HG03139 (cell line): ENCODE measurements at regions not wholly inside any gene's neighbourhood (a gene's known extent, or its start where the extent isn't known, plus 50 kb on each side); places are given as distances from the start of the nearest gene placed in this dataset.

Experiments used
- ATAC-seq: cut with Tn5 transposase; IDR thresholded peaks from one replicate; pipeline ENCODE4 v1.9.1; 2021; ENCODE audit not compliant: unreplicated experiment

DNA sequence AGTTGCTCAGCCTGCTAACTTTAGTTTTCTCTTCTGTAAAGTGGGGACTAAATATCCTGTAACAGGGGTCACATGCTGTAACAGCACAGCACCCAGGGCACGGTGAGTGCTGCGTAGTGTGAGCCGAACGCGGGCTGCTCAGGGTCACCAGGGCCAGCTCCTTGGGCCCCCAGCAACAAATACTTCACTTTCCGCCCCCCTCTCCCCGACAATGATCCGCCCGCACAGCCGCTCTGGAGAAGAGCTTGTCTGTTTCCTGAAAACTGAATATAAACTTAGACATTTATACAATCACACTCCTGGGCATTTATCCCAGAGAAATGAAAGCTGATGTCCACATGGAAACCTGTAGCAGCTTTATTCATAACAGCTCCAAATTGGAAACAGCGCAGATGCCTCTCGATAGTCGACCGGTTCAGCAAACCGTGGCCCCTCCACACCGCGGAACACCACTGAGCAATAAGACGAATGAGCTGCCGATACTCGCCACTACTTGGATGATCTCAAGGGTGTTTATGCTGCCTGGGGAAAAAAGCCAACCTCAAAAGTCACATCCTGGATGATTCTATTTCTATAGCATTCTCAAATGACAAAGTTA is 267.2 kb downstream of the PARN start:
- ATAC-seq = no peak

DNA sequence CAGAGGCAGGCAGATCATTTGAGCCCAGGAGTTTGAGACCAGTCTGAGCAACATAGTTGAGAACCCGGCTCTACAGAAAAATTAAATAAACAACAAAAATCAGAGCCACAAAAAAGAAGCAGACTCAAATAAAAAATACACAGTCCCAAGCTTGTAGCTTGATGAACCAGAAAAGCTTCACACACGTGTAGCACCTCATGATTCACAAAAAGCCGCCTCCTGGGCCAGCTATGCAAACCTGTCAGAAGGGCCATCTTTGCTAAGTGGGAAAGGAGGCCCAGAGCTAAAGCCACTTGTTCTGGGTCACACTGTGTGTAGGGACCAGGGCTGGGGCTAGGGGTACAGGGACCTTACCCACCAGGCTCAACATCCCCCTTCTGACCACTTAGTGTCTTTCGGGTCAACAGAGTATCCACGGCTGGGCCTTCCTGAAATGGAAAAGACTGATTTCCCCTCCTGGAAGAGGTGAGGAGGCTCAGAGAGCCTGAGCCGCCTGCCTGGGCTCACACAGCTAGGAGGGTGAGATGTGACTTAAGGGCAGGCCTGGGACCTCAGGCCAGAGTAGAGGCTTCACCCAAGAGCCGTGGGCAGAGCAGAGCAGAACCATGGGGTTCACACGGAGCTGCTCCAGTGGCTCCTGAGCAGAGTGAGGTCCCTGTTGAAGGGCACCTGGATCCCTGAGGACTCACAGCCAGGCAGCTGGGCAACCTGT is 269.6 kb downstream of the PARN start:
- ATAC-seq = no peak

DNA sequence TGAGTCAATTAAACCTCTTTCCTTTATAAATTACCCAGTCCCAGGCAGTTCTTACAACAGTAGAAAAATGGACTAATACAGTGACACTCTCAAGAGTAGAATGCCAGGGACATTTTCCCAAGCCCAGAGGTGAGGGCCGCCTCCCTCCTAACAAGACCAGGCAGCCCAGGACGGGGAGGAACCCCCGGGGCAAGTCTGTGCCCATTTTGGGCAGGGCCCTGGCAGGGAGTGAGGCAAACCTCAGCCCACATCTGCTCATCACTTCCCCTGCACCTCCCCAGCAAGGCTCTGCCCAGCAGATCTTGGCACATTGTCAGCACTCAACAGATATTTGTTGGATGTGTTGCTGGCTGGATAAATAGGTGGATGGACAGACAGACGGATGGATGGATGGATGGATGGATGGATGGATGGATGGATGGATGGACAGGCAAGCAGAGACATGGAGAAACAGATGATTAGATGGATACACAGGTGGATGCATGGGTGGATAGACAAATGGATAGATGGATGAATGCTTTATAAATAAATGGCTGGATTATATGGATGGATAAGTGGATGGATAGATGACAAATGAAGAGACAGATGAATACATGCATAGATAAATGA is 271.3 kb downstream of the PARN start:
- no peak for ATAC-seq

DNA sequence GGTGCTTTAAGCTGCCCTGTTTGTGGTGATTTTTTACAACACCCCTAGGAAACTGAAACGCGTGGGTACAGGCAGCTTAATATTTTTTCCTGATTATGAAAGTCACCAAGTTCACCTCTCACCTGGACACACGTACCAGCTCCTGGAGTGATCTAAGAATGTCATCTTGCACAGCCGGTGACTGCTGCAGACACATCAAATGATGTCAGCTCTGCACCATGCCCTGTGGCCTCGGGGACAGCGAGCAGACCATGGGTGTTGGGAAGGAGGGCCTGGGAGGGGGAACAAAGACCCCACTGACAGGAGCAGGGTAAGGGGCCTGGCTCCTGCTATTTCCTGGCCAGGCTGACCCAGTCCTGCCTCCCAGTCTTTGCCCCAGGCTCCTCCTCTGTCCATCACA is 272.7 kb downstream of the PARN start:
- ATAC-seq = no peak

DNA sequence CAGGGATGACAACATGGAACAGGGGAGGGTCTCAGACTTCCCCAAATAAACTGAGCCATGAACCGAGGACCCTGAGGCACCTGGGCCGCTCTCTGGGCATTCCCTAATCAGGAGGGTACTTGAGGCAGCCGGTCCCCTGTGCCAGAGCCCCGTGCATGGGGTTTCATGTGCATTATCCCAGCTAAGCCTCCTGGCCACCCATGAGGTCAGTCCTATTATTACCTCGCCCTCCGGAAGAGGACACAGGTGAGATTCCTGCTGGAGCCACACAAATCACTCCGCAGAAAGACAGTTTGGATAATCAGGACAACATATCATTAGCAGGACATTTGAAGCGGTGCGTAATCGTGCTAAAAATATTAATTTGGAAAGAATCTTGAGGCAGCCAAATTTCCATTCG is 274.0 kb downstream of the PARN start:
- ATAC-seq = no peak

DNA sequence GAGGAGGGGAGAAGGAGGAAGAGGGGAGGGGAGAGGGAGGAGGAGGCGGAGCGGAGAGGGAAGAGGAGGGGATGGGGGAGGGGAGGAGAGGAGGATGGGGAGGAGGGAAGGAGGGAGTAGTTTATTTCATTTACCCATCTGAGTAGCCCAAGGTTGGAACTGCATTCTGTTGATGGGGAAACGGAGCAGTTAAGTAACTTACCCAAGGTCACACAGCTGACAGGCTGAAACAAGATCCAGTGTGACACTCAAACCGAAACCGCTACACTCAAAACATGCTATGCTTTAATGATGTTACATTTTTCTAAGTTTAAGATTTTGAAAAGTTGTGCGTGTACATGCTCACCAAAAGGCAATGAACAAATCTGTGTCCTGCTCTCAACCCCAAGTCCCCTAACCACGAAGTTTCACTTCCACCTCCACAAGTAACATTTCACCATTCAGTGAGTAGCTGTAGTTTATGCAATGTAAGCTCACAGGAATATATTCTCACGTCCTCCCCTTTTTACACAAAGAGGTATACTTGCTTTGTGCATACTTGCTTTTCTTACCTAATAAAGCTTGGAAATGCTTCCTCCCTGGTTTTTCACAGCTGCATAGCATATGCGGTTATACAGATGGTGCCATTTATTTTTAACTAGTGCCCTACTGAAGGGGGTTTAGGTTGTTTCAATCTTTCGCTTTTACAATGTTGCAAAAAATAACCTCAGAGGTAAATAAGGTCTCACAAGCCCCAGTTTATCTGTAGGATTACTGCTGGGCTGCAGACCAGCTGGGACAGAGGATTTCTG is 275.3 kb downstream of the PARN start:
- peak; percentile 89 for ATAC-seq

DNA sequence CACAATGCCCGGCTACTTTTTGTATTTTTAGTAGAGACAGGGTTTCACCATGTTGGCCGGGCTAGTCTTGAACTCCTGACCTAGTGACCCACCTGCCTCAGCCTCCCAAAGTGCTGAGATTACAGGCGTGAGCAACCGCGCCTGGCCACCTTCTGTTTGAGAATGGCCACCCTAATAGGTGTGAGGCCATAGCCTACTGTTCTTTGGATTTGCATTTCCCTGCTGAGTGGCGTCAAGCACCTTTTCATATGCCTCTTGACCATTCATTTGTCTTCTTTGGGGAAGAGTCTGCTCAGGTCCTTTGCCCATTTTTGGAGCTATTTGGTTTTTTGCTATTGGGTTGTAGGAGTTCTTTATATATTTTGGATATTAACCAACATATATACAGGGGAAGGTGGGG is 276.7 kb downstream of the PARN start:
- ATAC-seq = no peak

DNA sequence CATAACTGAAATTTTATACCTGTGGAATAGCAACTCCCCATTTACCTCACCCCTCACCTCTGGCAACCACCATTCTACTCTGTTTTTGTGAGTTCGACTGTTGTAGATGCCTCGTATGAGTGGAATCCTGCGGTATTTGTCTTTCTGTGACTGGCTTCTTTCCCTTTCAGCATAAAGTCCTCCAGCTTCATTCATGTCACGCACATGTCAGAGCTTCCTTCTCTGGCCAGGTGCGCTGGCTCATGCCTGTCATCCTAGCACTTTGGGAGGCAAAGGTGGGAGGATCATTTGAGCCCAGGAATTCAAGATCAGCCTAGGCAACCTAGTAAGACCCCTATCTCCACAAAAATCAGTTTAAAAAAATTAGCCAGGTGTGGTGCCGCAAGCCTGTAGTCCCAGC is 278.4 kb downstream of the PARN start:
- no peak for ATAC-seq

DNA sequence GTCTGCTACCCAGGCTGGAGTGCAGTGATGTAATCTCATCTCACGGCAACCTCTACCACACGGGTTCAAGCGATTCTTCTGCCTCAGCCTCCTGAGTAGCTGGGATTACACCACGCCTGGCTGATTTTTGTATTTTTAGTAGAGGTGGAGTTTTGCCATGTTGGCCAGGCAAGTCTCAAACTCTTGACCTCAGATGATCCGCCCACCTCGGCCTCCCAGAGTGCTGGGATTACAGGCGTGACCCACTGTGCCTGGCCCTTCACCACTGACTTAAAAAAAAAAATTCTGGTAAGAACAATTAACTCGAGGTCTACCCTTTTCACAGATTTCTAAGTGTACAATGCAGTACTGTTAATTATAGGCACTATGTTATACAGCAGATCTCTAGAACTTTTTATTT is 279.4 kb downstream of the PARN start:
- ATAC-seq = no peak

DNA sequence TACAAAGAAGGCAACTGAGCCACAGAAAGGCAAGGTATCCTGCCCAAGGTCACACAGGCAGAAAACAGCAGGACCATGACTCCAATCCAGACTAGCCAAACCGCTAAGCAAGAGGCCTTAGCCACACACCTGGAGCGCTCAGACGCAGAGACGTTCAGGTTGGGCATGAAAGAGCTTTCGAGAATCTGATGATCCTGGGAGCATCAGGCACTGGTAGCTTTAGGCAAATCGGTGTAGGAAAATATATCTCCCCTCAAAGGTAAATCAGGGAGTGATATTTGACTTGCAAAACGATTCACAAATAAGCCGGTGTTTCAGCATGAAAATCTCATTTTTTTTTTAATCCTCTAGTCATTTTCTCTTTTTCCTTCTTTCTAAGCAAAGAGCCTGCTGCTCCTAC is 279.0 kb downstream of the MRTFB start:
- ATAC-seq = no peak

DNA sequence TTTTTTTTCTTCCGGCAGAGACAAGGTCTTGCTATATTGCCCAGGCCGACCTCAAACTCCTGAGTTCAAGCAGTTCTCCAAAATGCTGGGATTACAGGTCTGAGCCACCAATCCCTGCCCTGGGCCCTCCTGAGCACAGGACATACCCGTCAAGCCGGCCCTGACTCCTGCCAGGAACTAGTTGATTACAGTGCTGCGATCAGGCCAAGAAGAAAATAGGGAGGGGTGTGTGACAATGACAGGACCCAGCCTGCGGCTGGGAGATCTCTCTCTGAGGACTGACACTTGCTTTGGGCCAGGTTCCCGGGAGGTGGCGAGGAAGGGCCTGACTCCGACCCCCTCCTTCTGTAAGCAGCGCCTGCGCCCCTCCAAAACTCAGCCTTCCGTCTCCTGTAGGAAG is 276.6 kb downstream of the MRTFB start:
- no peak for ATAC-seq

DNA sequence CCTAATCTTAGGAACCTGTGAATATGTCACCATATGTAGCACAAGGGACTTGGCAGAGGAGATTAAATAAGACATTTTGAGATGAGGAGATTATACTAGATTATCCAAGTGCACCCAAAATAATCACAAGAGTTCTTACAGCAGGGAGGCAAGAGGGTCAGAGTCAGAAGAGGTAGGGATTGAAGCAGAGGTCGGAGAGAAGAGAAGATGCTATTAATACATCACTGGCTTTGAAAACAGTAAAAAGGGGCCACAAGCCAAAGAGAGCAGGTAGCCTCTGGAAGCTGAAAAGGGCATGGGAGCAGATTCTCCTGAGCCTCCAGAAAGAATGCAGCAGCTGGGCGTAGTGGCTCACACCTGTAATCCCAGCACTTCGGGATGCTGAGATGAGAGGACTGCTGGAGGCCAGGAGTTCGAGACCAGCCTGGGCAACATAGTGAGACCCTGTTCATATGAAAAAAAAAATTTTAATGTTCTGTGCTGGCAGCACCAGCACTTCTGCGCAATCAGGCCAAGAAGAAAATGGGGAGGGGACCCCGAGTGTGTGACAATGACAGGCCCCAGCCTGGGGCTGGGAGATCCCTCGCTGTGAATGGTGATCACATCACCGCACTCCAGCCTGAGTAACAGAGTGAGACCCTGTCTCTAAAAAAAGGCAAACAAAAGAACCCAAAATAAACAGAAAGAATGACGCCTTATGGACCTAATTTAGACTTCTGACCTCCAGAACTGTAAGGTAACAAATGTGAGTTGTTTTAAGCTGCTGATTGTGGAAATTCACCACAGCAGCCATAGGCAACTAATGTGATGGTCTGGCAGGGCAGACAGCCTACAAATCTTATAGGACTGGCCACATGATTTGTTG is 275.4 kb downstream of the MRTFB start:
- no peak for ATAC-seq

DNA sequence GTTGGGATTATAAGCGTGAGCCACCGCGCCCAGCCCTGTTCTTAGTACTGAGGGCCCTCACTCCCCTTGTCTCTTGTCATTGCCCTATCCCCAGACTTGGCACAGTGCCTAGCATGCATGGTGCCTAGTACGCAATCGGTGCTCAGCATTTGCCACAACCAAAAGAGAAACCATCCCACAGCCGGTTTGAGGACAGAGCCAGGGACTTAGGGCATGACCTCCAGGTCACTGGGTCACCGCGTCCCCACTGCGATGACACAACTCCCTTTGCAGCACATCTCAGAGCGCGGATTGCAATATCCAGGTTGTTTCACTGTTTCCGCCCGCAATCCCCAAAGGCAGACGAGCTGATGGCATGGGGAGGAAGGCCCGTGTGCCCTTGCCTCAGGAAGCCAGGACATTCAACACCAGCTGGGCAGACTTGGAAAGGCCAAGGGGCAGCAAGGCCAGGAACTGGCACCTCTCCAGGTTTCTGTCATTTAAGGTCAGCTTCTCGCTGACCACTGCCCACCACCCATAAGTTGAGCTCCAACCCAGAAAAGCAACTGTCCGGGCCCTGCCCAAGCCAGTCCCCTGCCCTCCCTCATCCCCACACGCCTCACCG is 274.5 kb downstream of the MRTFB start:
- ATAC-seq = no peak

DNA sequence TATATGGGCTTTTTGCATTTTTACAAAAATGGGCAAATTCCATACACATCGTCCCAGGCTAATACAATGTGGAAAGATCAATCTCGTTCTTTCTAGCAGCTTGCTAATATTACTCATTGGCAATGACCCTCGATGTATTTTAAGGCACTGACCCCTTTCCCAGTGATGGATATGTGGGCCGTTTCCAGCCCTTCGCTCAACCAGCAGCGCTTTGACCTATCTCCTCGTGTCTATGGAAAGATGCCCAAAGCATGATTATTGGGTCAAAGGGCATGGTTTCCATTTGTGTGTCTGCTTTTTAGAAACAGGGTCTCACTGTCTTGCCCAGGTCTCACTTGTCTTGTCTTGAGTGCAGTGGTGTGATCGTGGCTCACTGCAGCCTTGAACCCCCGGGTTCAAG is 273.8 kb downstream of the MRTFB start:
- no peak for ATAC-seq

DNA sequence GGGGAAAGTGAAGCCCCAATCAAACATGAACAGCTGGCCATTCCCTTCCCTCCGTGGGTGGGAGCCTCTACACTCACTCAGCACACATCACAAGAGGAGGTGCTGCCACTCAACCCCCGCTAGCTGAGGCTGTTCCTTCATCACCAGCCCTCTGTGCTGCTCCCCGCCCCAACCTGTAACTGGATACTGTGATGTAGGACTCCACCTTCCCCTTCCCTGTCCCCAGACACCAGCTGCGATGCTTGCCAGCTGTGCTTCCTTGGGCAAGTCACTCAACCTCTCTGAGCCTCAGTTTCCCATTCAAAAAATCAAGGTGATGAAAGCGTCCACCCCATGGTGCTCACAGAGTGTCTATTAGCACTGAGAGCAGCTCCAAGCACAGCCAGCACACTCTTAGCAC is 273.2 kb downstream of the MRTFB start:
- ATAC-seq = no peak

DNA sequence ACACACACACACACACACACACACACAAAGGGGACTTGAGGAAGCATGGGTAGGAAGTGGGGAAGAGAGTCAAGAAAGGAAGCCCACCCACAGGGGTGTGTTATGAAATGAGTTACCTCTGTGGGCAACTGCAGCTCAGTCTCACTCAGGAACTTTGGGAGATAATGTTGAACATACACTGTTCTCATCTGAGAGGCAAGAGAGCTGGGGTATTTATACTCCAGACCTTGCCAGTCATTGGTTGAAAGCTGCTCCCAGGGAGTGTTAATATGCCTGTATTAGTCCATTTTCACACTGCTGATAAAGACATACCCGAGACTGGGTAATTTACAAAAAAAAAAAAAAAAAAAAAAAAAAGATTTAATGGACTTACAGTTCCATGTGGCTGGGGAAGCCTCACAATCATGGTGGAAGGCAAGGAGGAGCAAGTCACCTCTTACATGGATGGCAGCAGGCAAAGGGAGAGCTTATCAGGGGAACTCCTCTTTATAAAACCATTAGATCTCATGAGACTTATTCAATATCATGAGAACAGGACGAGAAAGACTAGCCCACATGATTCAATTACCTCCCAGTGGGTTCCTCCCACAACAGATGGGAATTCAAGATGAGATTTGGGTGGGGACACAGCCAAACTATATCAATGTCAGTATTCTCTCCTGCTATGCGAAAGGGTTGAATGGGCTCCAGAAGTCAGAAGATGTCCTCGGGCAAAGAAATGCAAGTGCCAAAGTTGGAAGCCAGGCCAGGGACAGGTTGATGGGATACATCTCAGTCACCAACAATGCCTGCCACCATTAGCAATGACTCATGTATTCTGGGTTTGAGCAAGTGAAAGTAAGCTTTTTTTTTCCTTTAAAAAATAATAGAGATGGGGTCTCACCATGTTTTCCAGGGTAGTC is 270.5 kb downstream of the MRTFB start:
- ATAC-seq = no peak

DNA sequence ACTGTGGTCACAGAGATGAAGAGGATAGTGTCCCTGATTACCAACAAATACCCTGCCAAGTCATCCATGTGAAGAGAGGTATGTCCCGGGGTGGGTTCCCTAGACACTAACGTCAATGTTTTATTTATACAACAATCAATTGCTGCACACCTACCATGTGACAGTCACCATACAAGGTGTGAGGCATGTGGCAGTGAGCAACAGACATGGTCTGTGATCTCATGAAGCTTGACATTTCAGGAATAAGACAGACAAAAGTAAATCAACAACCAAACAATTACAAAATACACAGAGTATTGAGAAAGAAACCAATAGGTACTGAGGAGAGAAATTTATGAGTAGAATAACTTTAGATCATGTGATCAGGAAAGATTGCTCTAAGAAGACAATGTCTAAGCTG is 268.6 kb downstream of the MRTFB start:
- no peak for ATAC-seq

DNA sequence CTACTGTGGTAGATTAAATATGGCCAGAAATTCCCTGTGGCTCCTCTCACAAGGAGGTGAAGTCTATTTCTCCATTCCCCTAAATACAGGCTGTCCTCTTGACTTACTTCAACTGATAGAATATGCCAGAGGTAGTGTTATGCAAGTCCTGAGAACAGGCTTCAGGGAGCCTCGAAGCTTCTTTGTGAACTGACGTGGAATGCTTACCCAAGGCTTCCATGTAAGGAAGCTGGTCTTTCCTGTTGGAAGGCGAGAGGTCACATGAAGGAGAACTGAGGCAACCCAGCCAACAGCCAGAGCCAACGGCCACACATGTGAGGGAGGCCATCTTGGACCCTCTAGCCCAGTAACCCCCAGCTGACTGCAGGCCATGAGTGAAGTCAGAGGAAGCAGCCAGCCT is 267.9 kb downstream of the MRTFB start:
- no peak for ATAC-seq

DNA sequence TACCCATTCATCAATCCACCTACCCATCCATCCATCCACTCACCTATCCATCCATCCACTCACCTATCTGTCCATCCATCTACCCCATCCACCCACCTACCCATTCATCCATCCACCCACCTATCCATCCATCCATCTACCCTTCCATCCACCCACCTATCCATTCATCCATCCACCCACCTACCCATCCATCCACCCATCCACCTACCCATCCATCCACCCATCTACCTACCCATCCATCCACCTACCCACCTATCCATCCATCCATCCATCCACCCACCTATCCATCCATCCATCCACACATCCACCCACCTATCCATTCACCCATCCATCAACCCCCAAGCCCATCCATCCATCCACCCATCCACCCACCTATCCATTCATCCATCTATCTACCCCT is 267.1 kb downstream of the MRTFB start:
- ATAC-seq = no peak
